ENCODE measurements at regions not wholly inside any gene's neighbourhood (a gene's known extent, or its start where the extent isn't known, plus 50 kb on each side); places are given as distances from the start of the nearest gene placed in this dataset.
"Not testable (repeated sequence)": the region's sequence is repeated elsewhere in the genome, so short reads cannot be mapped to it uniquely, and the experiment has no call there.

DNA sequence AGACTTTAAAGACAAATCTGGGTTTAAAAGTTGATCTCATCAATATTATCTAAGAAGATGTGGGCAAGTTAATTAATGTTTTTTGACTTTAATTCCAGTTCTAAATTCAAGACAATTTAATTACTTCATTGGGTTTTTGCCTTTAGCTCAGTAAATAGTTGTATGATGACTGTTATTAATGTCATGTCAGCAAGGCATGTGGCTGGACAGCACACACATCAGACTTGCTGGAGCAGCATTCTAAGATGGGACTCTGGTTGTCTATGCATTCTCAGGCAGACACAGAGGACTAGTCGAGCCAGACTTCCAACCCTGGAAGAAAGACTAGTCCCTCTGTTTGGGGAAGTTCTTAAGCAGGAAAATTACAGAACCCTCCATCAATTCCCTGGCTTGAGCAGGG lies 180.7 kb upstream of the GK2 start:
- Mint-ChIP-seq H3K9me3 (ENCODE audit: unreplicated experiment) (no peaks in the 10 kb centered on the region), H3K36me3 (ENCODE audit: insufficient read depth, unreplicated experiment) (no peaks in the 10 kb centered on the region), H3K4me3 (ENCODE audit: unreplicated experiment) (no peak overlapping the region), H3K27me3 (ENCODE audit: insufficient read depth, unreplicated experiment) (no peaks in the 10 kb centered on the region), H3K4me1 (ENCODE audit: low read depth, unreplicated experiment) (peaks cover 13% of the 10 kb centered on the region), H3K27ac (ENCODE audit: unreplicated experiment) (no peak overlapping the region)
- no peak for DNase-seq
- no peaks in the 10 kb centered on the region for H3K9me3 ChIP-seq
- intact Hi-C loops (cut with micrococcal nuclease; ENCODE audit: unreplicated experiment), result no loop called here
- H3K4me3 ChIP-seq (ENCODE audit: low read depth, low read length), result no peak overlapping the region
- ChIA-PET POLR2A (no interaction called here), CTCF (no interaction called here)
- no peaks in the 10 kb centered on the region for H3K27me3 ChIP-seq (replicated peaks; ENCODE audit: control insufficient read depth, insufficient read depth, low read length)
- H3K36me3 ChIP-seq (ENCODE audit: control insufficient read depth, insufficient read depth, low read length), result no peaks in the 10 kb centered on the region
- no TSS peak for BruUV-seq (replicated peaks)
- no peaks in the 10 kb centered on the region for H3K4me1 ChIP-seq
- TF ChIP-seq, protein P1, sequence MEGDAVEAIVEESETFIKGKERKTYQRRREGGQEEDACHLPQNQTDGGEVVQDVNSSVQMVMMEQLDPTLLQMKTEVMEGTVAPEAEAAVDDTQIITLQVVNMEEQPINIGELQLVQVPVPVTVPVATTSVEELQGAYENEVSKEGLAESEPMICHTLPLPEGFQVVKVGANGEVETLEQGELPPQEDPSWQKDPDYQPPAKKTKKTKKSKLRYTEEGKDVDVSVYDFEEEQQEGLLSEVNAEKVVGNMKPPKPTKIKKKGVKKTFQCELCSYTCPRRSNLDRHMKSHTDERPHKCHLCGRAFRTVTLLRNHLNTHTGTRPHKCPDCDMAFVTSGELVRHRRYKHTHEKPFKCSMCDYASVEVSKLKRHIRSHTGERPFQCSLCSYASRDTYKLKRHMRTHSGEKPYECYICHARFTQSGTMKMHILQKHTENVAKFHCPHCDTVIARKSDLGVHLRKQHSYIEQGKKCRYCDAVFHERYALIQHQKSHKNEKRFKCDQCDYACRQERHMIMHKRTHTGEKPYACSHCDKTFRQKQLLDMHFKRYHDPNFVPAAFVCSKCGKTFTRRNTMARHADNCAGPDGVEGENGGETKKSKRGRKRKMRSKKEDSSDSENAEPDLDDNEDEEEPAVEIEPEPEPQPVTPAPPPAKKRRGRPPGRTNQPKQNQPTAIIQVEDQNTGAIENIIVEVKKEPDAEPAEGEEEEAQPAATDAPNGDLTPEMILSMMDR (IDR thresholded peaks at IDR 0.05; ENCODE audit: insufficient read depth in 1 of 2, low read depth in 1 of 2, low read length in 1 of 2, severe bottlenecking in 1 of 2, unreplicated experiment in 1 of 2), result no peak

DNA sequence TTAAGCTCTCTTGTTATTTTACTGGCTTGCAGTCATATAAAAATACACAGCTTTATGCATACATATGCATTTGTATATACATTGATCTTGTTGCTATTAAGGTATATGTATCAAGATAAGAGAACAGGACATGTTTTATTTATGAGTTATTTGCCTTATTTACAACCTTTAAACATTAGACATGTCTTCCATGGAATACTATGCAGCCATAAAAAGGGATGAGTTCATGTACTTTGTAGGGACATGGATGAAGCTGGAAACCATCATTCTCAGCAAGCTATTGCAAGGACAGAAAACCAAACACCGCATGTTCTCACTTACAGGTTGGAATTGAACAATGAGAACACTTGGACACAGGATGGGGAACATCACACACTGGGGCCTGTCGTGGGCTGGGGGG lies 179.2 kb upstream of the GK2 start:
- CTCF ChIA-PET; H3K9me3 Mint-ChIP-seq (ENCODE audit: unreplicated experiment); H3K4me1 Mint-ChIP-seq (ENCODE audit: low read depth, unreplicated experiment); H3K4me3 ChIP-seq (ENCODE audit: low read depth, low read length); DNase-seq; H3K36me3 Mint-ChIP-seq (ENCODE audit: insufficient read depth, unreplicated experiment); H3K27me3 ChIP-seq (replicated peaks; ENCODE audit: control insufficient read depth, insufficient read depth, low read length); H3K4me1 ChIP-seq; intact Hi-C loops (cut with micrococcal nuclease; ENCODE audit: unreplicated experiment); H3K9me3 ChIP-seq; H3K27ac Mint-ChIP-seq (ENCODE audit: unreplicated experiment); H3K4me3 Mint-ChIP-seq (ENCODE audit: unreplicated experiment); POLR2A ChIA-PET; H3K36me3 ChIP-seq (ENCODE audit: control insufficient read depth, insufficient read depth, low read length); BruUV-seq (replicated peaks); H3K27me3 Mint-ChIP-seq (ENCODE audit: insufficient read depth, unreplicated experiment): not testable (repeated sequence)

DNA sequence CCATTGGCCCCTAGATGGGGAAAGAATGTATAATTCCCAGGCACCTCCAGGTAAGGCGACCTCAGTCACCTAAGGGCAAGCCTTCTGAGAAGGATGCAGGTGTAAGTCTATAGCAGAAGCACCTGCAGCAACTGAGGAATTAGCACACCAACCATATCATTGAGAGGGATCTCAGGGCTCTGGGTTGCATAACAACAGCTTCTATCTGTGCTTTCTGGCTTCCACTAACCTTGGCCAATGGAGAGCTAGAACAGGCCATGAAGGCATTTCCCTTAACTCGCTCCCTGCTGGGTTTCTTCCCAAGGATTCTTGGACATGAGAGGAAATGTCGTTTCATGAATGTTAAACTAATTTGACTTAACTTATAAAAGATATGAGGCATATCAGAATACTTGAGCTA lies 177.8 kb upstream of the GK2 start:
- H3K27me3 ChIP-seq (replicated peaks; ENCODE audit: control insufficient read depth, insufficient read depth, low read length), result no peaks in the 10 kb centered on the region
- no peaks in the 10 kb centered on the region for H3K36me3 ChIP-seq (ENCODE audit: control insufficient read depth, insufficient read depth, low read length)
- BruUV-seq (replicated peaks), result no TSS peak
- no peak overlapping the region for H3K4me3 ChIP-seq (ENCODE audit: low read depth, low read length)
- Mint-ChIP-seq H3K9me3 (ENCODE audit: unreplicated experiment) (no peaks in the 10 kb centered on the region), H3K36me3 (ENCODE audit: insufficient read depth, unreplicated experiment) (no peaks in the 10 kb centered on the region), H3K4me1 (ENCODE audit: low read depth, unreplicated experiment) (no peaks in the 10 kb centered on the region), H3K27ac (ENCODE audit: unreplicated experiment) (no peak overlapping the region), H3K4me3 (ENCODE audit: unreplicated experiment) (no peak overlapping the region), H3K27me3 (ENCODE audit: insufficient read depth, unreplicated experiment) (no peaks in the 10 kb centered on the region)
- no peak for DNase-seq
- CTCF ChIA-PET, result no interaction called here
- TF ChIP-seq, protein P1 (IDR thresholded peaks at IDR 0.05; ENCODE audit: insufficient read depth in 1 of 2, low read depth in 1 of 2, low read length in 1 of 2, severe bottlenecking in 1 of 2, unreplicated experiment in 1 of 2), result no peak
- H3K4me1 ChIP-seq, result no peaks in the 10 kb centered on the region
- intact Hi-C loops (cut with micrococcal nuclease; ENCODE audit: unreplicated experiment), result no loop called here
- POLR2A ChIA-PET, result no interaction called here
- H3K9me3 ChIP-seq, result no peaks in the 10 kb centered on the region

DNA sequence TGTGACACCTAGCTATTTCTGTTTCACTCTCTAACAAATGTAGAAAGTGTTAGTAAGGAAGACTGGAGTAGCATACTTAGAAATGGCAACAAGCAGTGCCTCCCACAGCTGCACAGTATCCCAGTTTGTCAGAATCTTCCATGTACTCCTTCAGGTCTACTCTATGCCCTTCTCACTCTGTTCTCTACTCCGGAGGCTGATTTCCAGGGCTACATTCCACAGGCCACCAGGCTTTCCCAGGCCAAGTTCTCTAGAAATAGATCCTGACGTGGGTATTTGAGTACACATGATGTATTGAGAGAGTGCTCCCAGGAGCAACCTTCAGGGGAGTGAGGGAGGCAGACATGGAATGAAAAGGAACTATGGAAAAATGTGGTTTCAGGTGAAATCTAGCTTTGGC lies 177.3 kb upstream of the GK2 start:
- H3K36me3 ChIP-seq (ENCODE audit: control insufficient read depth, insufficient read depth, low read length), result no peaks in the 10 kb centered on the region
- H3K4me1 ChIP-seq, result no peaks in the 10 kb centered on the region
- ChIA-PET POLR2A (no interaction called here), CTCF (no interaction called here)
- no peak overlapping the region for H3K4me3 ChIP-seq (ENCODE audit: low read depth, low read length)
- intact Hi-C loops (cut with micrococcal nuclease; ENCODE audit: unreplicated experiment), result no loop called here
- TF ChIP-seq, protein P1 (IDR thresholded peaks at IDR 0.05; ENCODE audit: insufficient read depth in 1 of 2, low read depth in 1 of 2, low read length in 1 of 2, severe bottlenecking in 1 of 2, unreplicated experiment in 1 of 2), result no peak
- Mint-ChIP-seq H3K27ac (ENCODE audit: unreplicated experiment) (no peak overlapping the region), H3K9me3 (ENCODE audit: unreplicated experiment) (no peaks in the 10 kb centered on the region), H3K27me3 (ENCODE audit: insufficient read depth, unreplicated experiment) (no peaks in the 10 kb centered on the region), H3K4me1 (ENCODE audit: low read depth, unreplicated experiment) (no peaks in the 10 kb centered on the region), H3K36me3 (ENCODE audit: insufficient read depth, unreplicated experiment) (no peaks in the 10 kb centered on the region), H3K4me3 (ENCODE audit: unreplicated experiment) (no peak overlapping the region)
- H3K27me3 ChIP-seq (replicated peaks; ENCODE audit: control insufficient read depth, insufficient read depth, low read length), result no peaks in the 10 kb centered on the region
- no peak for DNase-seq
- no TSS peak for BruUV-seq (replicated peaks)
- no peaks in the 10 kb centered on the region for H3K9me3 ChIP-seq
